CD14-positive monocyte (primary cell): ENCODE measurements at regions not wholly inside any gene's neighbourhood (a gene's known extent, or its start where the extent isn't known, plus 50 kb on each side); places are given as distances from the start of the nearest gene placed in this dataset.
A peak's percentile ranks its signal among the peaks of the same experiment; 100 is the strongest.

Experiments
- DNase-seq, 3 donors: peaks; one replicate each; pipeline ENCODE4 v3.0.0-alpha.2; 2011 to 2022
- H2AFZ ChIP-seq: 2 replicates; pipeline ENCODE4 v1.6.0; 2012; ENCODE audit warnings: mild to moderate bottlenecking, low read depth, low read length, inconsistent platforms; ENCODE audit not compliant: insufficient read depth, poor library complexity, severe bottlenecking
- H3K27ac ChIP-seq, 2 donors: 1 replicate in 1 of 2; 2 replicates in 1 of 2; pipeline ENCODE4 v1.5.1; 2012 to 2013; ENCODE audit warnings: low read length in 2 of 2, control low read depth in 1 of 2, inconsistent platforms in 1 of 2, low read depth in 1 of 2, mild to moderate bottlenecking in 1 of 2
- H3K27me3 ChIP-seq, 2 donors: one replicate each; pipeline versions ENCODE4 v1.6.0 to v1.6.1; 2011 to 2013; ENCODE audit warnings: low read length in 2 of 2; ENCODE audit not compliant: control insufficient read depth in 2 of 2, insufficient read depth in 2 of 2
- H3K36me3 ChIP-seq, 2 donors: replicated peaks in 1 of 2; 1 replicate in 1 of 2; 2 replicates in 1 of 2; pipeline versions ENCODE4 v1.5.1 to v1.6.1; 2012 to 2013; ENCODE audit warnings: low read length in 2 of 2, control low read depth in 1 of 2, inconsistent platforms in 1 of 2, mild to moderate bottlenecking in 1 of 2; ENCODE audit not compliant: insufficient read depth in 2 of 2, control insufficient read depth in 1 of 2
- H3K4me1 ChIP-seq, 2 donors: 1 replicate in 1 of 2; 2 replicates in 1 of 2; pipeline versions ENCODE4 v1.5.1 to v1.6.1; 2012 to 2013; ENCODE audit warnings: low read length in 2 of 2, control low read depth in 1 of 2, inconsistent platforms in 1 of 2, mild to moderate bottlenecking in 1 of 2, moderate library complexity in 1 of 2; ENCODE audit not compliant: insufficient read depth in 2 of 2, control insufficient read depth in 1 of 2
- H3K4me2 ChIP-seq: replicated peaks from 2 replicates; pipeline ENCODE3; 2012; ENCODE audit warnings: low read length, moderate library complexity, mild to moderate bottlenecking; ENCODE audit not compliant: poor library complexity, severe bottlenecking; ENCODE audit errors: extremely low read depth
- H3K4me3 ChIP-seq, 3 experiments: fragments of 200-600 bp in 1 of 3; sonication (generic) in 1 of 3; replicated peaks in 1 of 3; 1 replicate in 2 of 3; 2 replicates in 1 of 3; pipeline ENCODE4 v1.5.1; 2011 to 2013; ENCODE audit warnings: low read length in 3 of 3, mild to moderate bottlenecking in 3 of 3, control low read depth in 2 of 3, low read depth in 2 of 3, inconsistent platforms in 1 of 3, moderate library complexity in 1 of 3
- H3K79me2 ChIP-seq: 2 replicates; pipeline ENCODE4 v1.6.0; 2012; ENCODE audit warnings: mild to moderate bottlenecking, control low read depth, inconsistent platforms, low read length, moderate library complexity; ENCODE audit not compliant: insufficient read depth
- H3K9ac ChIP-seq: 2 replicates; pipeline ENCODE4 v1.6.0; 2017; ENCODE audit warnings: low read length, mild to moderate bottlenecking; ENCODE audit not compliant: insufficient read depth, poor library complexity, severe bottlenecking
- H3K9me3 ChIP-seq, 2 donors: replicated peaks in 1 of 2; 1 replicate in 1 of 2; 2 replicates in 1 of 2; pipeline versions ENCODE4 v1.5.1 to v1.6.1; 2012 to 2013; ENCODE audit warnings: low read length in 2 of 2, control low read depth in 1 of 2; ENCODE audit not compliant: control insufficient read depth in 1 of 2, insufficient read depth in 1 of 2
- H4K20me1 ChIP-seq: 2 replicates; pipeline ENCODE4 v1.6.0; 2012; ENCODE audit warnings: mild to moderate bottlenecking, low read length, control low read depth, moderate library complexity; ENCODE audit not compliant: insufficient read depth
- H3K27ac Mint-ChIP-seq, 7 donors: one replicate each; pipeline ENCODE4 v1.8.0; 2020; ENCODE audit warnings: mild to moderate bottlenecking in 7 of 7, mixed read lengths in 7 of 7, moderate library complexity in 6 of 7, inconsistent platforms in 2 of 7
- H3K27me3 Mint-ChIP-seq, 3 donors: one replicate each; pipeline ENCODE4 v1.8.0; 2021 to 2022; ENCODE audit warnings: low read depth in 3 of 3, mild to moderate bottlenecking in 3 of 3, mixed read lengths in 3 of 3, moderate library complexity in 3 of 3, inconsistent platforms in 1 of 3
- H3K36me3 Mint-ChIP-seq, 2 donors: one replicate each; pipeline ENCODE4 v1.8.0; 2020; ENCODE audit warnings: mixed read lengths in 2 of 2, inconsistent platforms in 1 of 2, mild to moderate bottlenecking in 1 of 2
- H3K4me1 Mint-ChIP-seq: one replicate; pipeline ENCODE4 v1.8.0; 2020; ENCODE audit warnings: mild to moderate bottlenecking, mixed read lengths
- H3K4me3 Mint-ChIP-seq, 2 donors: one replicate each; pipeline ENCODE4 v1.8.0; 2020; ENCODE audit warnings: mild to moderate bottlenecking in 2 of 2, mixed read lengths in 2 of 2, moderate library complexity in 1 of 2
- H3K9me3 Mint-ChIP-seq, 7 donors: one replicate each; pipeline ENCODE4 v1.8.0; 2020 to 2022; ENCODE audit warnings: mixed read lengths in 7 of 7, mild to moderate bottlenecking in 6 of 7, moderate library complexity in 6 of 7, inconsistent platforms in 2 of 7
- WGBS: methylation state at CpG from one replicate; pipeline ENCODE4 v1.1.5; 2013; ENCODE audit warnings: missing lambda C conversion rate; ENCODE audit not compliant: insufficient coverage; 5-methylcytosine and 5-hydroxymethylcytosine counted together
- intact Hi-C, 2 donors: fragments of 100-400 bp; cut with micrococcal nuclease; formaldehyde crosslinking; loops; one replicate each; pipeline versions ENCODE4 v1.15.0 to v1.15.1; 2023
- TF ChIP-seq, protein P1 (sequence below): fragments of 200-600 bp; IDR thresholded peaks from one replicate; pipeline ENCODE4 v1.8.0; 2022; ENCODE audit warnings: antibody characterized with exemption, mild to moderate bottlenecking

DNA sequence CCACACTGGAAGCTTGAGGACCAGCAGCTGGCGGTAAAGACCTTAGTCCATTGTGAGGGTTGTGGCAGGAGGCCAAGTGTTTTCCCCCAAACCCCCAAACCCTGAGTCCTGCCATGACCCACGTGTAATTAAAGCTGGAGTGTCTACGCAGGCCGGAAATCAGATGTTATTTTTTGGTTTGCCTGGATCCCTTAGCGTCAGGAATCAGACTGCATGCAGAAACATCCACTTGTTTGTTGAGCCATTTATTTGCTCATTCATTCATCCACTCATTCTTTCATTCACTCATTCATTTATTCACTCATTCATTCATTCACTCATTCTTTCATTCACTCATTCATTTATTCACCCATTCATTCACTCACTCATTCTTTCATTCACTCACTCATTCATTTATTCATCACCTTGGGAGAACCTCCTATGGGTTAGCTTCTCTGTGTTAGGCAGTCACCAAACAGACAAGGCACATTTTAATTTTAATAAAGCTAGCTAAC, 313.1 kb downstream of the MAF start:
- Histone ChIP-seq H2AFZ (no peak overlapping the region), H3K4me1 (peaks cover 12 to 14% of the 10 kb centered on the region in 2 donors), H3K27me3 (no peaks in the 10 kb centered on the region), H3K36me3 (no peaks in the 10 kb centered on the region), H3K9ac (no peak overlapping the region), H3K4me2 (peak overlapping the region; percentile 58), H3K4me3 (peak overlapping the region in 1 of 3 experiments; percentile 53), H3K79me2 (no peaks in the 10 kb centered on the region), H3K27ac (no peak overlapping the region), H4K20me1 (no peaks in the 10 kb centered on the region), H3K9me3 (peaks cover 15 to 18% of the 10 kb centered on the region in 2 donors)
- TF ChIP-seq, protein P1, sequence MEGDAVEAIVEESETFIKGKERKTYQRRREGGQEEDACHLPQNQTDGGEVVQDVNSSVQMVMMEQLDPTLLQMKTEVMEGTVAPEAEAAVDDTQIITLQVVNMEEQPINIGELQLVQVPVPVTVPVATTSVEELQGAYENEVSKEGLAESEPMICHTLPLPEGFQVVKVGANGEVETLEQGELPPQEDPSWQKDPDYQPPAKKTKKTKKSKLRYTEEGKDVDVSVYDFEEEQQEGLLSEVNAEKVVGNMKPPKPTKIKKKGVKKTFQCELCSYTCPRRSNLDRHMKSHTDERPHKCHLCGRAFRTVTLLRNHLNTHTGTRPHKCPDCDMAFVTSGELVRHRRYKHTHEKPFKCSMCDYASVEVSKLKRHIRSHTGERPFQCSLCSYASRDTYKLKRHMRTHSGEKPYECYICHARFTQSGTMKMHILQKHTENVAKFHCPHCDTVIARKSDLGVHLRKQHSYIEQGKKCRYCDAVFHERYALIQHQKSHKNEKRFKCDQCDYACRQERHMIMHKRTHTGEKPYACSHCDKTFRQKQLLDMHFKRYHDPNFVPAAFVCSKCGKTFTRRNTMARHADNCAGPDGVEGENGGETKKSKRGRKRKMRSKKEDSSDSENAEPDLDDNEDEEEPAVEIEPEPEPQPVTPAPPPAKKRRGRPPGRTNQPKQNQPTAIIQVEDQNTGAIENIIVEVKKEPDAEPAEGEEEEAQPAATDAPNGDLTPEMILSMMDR: no peak
- Mint-ChIP-seq H3K36me3 (peaks cover 0 to 4% of the 10 kb centered on the region in 2 donors), H3K27me3 (peaks cover 4 to 17% (median 5%) of the 10 kb centered on the region in 3 donors), H3K27ac (peak overlapping the region in 1 of 7 donors; percentile 60), H3K9me3 (peaks cover 14 to 22% (median 16%) of the 10 kb centered on the region in 7 donors), H3K4me1 (peaks cover 18% of the 10 kb centered on the region), H3K4me3 (peak overlapping the region; percentile 21 to 52)
- DNase-seq: no peak
- WGBS: 13% methylated on average over 4 of the region's 5 CpGs
- intact Hi-C loops: no loop called here

DNA sequence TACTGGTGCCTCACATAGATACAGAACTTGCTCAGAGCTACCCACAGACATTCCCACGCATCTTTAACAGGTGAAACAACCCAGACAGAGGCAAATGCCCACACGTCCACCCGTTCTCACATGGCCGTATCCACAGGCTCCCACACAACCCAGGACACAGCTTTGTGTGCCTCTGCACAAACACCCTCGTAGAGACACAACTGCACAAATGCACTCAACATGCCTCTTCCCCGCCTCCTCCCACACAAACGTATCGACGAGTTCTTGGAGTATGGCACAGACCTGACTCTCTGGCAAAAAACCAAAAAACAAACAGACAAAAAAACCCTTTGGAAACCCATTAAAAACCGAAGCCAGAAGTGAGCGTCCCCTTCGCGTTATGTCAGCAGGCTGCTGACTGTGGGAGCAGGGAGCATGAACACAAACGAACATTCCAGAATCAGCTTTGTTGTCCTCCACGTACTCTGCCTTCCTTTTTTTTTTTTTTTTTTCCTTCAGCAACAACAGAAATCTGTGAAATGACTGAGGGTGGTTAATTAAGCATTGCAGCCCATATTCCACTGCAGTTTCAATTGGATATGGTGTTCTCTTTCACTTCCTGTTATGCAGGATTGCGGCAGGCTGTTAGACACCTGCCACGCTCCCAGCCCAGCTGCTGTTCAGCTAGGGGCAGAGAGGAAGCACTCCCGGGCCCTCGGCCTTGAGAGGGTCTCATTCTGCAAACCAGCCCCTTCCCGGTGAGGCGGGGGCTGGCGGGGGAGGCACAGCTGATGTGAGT, 313.7 kb downstream of the MAF start:
- peak; percentile 46 to 68 (median 65) for DNase-seq
- Histone ChIP-seq H3K9ac (no peak overlapping the region), H3K27ac (no peak overlapping the region), H3K36me3 (no peaks in the 10 kb centered on the region), H3K4me1 (peaks cover 12 to 14% of the 10 kb centered on the region in 2 donors), H3K9me3 (peaks cover 15 to 18% of the 10 kb centered on the region in 2 donors), H3K4me2 (peak overlapping the region; percentile 58), H3K79me2 (no peaks in the 10 kb centered on the region), H3K4me3 (peak overlapping the region in 1 of 3 experiments; percentile 53), H4K20me1 (no peaks in the 10 kb centered on the region), H3K27me3 (no peaks in the 10 kb centered on the region), H2AFZ (no peak overlapping the region)
- H3K4me3 Mint-ChIP-seq: peak overlapping the region; percentile 21 to 52
- peaks cover 4 to 20% (median 5%) of the 10 kb centered on the region in 3 donors for H3K27me3 Mint-ChIP-seq
- peaks cover 18% of the 10 kb centered on the region for H3K4me1 Mint-ChIP-seq
- peaks cover 0 to 4% of the 10 kb centered on the region in 2 donors for H3K36me3 Mint-ChIP-seq
- TF ChIP-seq, protein P1: no peak
- H3K27ac Mint-ChIP-seq: no peak overlapping the region
- H3K9me3 Mint-ChIP-seq: peaks cover 12 to 22% (median 16%) of the 10 kb centered on the region in 7 donors
- intact Hi-C loops: no loop called here
- WGBS: 48% methylated on average over 16 of the region's 22 CpGs
